HG03280 (cell line): ENCODE measurements at regions not wholly inside any gene's neighbourhood (a gene's known extent, or its start where the extent isn't known, plus 50 kb on each side); places are given as distances from the start of the nearest gene placed in this dataset.
"Not testable (repeated sequence)": the region's sequence is repeated elsewhere in the genome, so short reads cannot be mapped to it uniquely, and the experiment has no call there.

ENCODE experiments used
- ATAC-seq: cut with Tn5 transposase; IDR thresholded peaks from one replicate; pipeline ENCODE4 v1.9.1; 2021; ENCODE audit warnings: mild to moderate bottlenecking, moderate library complexity; ENCODE audit not compliant: unreplicated experiment

DNA sequence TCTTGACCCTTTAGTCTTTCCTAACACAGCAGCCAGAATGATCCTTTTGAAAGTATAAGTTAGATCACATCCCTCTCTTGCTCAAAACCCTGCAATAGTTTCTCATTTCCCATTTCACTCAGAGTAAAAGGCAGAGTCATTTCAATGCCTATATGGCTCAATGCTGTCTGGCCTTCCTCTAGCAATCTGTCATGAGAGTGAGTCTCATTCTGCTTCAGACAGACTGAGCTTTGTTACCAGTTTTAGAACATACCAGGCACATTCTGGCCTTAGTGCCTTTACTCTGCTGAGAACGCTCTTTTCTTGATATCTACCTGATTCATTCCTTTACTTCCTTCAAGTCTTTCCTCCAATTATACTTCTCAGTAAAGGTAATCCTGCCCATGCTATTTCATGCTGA lies 372.8 kb upstream of the PKN2 start:
- no peak for ATAC-seq

DNA sequence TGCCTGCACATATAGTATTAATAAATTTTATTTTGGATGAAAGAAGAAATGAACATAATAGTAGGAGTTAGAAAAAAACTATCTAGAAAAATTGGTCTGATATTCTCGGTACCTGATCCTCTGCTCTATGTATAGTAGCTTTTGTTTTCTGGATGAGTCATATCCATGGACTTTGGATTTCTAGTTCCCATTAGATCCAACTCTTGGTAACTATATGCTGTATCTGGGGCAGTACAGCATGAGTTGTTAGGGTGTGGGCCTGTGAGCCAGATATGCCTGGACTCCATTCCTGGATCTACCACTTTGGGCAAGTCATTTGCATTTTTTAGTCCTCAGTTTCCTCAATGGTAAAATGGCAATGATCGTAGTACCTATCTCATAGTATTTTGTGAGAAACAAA lies 372.2 kb upstream of the PKN2 start:
- no peak for ATAC-seq

DNA sequence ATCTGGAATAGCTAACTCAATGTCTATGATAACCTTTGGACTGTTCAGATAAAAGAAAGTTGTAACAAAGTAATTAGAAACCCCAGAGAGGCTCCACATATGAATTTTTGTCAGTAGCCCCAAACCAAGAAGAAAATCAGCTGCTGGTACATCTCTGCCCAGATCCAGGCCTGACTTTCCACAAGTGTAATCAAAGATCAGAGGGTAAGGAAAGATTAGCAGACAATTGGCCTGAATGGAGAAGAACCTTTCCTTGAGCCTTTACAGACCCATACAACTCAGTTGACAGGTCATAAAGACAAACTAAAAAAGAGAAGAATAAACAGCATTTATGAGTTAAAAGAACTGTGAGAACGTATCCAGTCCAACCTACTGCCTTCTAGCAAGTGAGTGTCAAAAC lies 366.7 kb upstream of the PKN2 start:
- no peak for ATAC-seq

DNA sequence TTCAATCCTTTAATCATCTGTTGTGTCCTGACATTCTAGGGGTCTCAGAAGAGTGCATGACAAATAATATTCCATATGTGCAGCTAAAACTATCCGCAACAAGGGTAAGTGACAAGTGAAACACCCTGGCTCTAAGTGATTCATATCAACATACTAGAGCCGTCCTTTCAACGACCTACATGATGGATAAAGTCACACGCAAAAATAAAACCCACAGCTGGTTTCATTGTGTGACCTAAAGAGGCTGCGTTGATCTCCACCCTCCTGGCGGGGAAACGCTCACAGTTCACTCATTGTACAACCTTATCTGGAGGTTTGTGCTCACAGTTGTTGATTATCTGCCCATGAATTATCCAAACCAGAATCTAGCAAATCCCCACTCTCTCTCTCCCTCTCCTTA lies 365.3 kb upstream of the PKN2 start:
- no peak for ATAC-seq

DNA sequence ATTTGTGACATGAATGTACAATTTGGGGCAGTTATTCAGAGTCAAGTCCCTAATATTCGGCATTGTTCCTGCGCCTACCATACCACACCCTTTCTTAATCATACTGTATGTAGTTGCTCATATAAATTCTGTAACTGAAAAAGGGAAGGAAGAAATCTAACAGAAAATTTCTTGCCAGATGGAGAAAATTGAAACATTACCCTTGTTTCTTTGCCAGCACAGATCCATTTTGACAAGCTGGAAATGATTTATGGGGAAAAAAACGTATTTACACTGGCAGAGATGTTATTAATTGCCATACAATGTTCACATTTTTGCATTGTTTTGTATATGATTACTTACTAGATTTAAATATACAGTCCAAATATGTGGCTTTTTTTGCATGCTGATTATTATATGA lies 363.8 kb upstream of the PKN2 start:
- ATAC-seq = no peak

DNA sequence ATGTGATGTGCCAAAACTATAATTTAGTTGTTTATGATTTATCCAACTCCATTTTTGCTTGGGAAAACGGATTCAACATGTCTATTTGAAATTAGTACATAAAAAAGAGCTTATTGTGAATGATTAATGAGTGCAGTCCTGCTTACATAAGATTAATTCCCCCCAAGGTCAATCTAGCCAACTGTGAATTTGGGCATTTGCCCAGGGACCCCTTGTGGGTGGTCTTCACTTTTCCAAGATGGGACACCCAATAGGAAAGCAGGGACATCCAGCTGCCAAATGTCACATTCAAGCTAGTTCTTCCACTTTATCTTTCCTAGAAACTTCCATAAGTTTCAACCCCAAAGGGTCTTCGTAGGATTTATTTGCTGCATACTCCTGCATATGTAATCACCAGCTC lies 362.4 kb upstream of the PKN2 start:
- ATAC-seq = no peak

- ATAC-seq = no peak
These were observed 359.2 kb upstream of the PKN2 start for GRCh38 chr1:88324899-88325298.

DNA sequence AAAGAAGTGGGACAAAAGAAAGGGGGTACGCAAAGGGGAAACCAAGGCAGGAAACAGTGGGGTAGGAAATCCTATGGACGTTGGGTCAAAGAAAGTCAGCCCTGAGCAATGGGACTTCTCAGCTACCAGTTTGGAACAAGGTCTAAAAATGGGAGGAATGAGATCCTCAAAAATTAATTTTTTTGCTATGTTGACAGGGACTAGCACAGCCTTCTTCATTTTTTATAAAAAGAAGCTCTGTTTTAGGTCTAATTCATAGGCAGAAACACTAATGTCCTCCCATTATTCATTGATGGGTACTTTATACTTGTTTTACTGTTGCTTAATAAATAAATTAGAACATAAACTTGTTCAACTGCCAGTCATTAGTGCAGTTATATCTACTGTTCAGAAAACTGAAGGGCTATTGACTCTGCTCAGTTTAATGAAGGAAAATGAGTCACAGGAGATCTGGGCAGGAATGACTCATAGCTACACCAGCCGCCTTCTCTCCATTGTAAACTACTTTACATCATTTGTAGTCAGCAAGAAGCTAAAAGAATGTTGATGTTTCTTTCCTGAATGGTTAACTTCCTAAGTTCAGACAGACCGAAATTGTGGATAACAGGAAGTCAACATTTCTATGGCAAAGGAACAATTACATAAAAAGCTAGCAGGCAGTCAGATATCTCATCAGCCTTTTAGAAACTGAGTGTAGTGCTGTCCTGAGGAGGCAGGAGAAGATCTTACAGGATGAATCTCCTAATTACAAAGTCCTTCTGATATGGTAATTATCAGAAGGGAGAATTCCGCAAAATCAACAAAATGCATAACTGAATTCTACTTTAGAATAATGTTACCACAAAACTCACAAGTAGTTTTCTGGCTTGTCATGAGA lies 356.4 kb upstream of the PKN2 start:
- no peak for ATAC-seq

GRCh38 chr1:88330201-88330600 lies 353.9 kb upstream of the PKN2 start:
- ATAC-seq = no peak

- ATAC-seq = no peak
These were observed 350.9 kb upstream of the PKN2 start for GRCh38 chr1:88333086-88333695.

DNA sequence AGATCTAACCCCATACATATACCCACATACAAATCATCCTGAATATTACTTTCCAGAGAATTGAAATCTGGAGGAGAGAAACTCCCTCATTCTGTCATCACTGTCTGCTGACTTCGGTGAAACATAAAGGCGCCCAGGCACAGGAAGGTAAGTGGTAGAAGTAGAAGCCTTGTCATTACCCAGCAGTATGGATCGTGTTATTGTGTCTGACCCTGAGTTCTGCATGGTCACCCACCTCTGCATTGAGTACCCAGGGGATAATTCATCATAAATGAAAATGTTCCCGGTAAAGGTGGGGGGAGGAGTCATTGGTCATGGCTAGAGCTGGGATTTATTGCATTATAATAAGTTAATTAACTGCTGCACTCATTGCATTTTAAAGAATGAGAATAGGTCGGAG lies 342.6 kb upstream of the PKN2 start:
- no peak for ATAC-seq

- not testable (repeated sequence) for ATAC-seq
These were observed 342.0 kb upstream of the PKN2 start for GRCh38 chr1:88342081-88342480.

- no peak for ATAC-seq
These were observed 333.4 kb upstream of the PKN2 start for GRCh38 chr1:88350648-88351047.

- ATAC-seq = no peak
These were observed 332.1 kb upstream of the PKN2 start for GRCh38 chr1:88351960-88352359.

DNA sequence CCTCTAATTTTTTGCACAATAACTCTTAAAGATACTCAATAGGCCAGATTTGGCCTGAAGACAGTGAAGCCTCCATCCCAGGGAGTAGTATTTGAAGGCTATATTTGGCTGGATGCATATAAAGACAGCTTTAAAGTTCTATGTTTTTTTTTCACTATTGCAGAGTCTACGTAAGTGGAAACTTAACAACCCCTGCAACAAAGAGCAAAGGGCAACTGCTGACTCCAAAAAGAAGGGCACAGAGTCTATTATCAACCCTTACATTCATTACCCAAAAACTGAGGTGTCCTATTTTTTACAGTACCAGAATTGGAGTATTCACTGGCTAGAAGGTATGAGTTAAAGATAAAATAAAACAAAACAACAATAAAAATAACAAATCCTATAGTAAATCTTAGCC lies 329.8 kb upstream of the PKN2 start:
- no peak for ATAC-seq

GRCh38 chr1:88357729-88358128 lies 326.3 kb upstream of the PKN2 start:
- ATAC-seq = no peak

DNA sequence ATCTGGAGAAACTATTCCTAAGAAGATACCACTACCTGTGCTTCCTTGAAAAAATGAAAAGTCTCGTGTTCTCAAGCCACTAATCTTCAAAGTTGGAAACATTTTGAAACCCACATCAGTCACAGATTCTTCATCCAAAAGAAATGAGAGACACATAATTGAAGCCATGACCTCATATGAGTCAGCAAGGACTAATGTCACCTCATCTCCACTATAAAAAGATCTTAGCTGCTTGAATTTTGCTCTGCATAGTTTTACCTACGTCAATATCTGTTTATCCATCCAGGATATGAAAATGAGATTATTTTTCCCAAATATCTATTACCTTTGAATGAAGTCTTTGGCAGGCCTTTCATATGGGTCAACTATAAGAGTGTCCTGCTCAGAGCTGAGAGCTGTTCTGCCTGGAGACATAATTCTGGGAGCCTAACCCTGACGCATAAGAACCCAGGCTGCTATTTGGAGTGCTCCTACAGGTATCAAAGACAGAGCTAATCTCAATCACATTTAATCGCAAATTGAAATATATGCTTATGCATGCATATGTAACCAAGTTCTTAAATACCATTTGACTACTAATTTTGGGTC lies 312.5 kb upstream of the PKN2 start:
- no peak for ATAC-seq

GRCh38 chr1:88375977-88376376 lies 308.1 kb upstream of the PKN2 start:
- no peak for ATAC-seq

- no peak for ATAC-seq
These were observed 307.7 kb upstream of the PKN2 start for GRCh38 chr1:88376421-88376820.

GRCh38 chr1:88378560-88378959 lies 305.5 kb upstream of the PKN2 start:
- no peak for ATAC-seq

DNA sequence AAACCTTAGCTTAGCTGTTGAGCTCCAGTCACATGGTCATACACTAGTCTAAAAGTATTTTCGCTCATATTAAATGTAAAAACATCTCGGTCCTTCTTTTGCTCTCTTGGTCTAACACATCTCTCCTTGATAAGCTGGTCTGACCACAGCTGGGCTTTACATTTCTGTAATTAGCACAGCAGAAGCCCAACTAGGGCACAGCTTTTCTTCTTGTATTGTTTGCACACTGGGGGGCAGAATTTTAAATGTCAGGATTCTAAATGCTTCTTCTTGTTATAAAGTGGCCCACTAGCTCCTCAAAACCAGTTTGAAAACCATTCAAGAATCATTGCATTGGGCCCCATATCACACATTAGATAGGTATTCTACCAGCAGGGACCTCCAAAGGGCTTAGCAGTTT lies 289.1 kb upstream of the PKN2 start:
- ATAC-seq = no peak

DNA sequence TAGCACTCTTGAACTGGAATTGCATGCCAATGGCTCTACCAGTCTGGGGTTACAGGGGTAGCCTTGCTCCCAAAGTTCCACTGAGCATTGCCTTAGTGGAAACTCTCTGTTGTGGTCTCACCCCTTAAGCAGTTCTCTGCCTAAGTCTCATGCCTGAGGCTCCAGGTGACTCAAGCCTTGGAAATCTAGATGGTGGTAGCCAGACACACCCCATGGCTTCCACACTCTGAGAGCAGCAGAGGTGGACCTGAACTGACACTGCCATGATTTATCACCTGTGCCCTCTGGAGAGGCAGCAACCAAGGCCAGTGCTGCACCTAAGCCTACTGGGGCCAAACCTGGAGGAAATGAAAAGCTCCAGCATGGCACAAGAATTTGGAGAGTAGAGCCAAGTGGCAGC lies 285.7 kb upstream of the PKN2 start:
- no peak for ATAC-seq
